ENCODE measurements at regions not wholly inside any gene's neighbourhood (a gene's known extent, or its start where the extent isn't known, plus 50 kb on each side); places are given as distances from the start of the nearest gene placed in this dataset.
"Not testable (repeated sequence)": the region's sequence is repeated elsewhere in the genome, so short reads cannot be mapped to it uniquely, and the experiment has no call there.

DNA sequence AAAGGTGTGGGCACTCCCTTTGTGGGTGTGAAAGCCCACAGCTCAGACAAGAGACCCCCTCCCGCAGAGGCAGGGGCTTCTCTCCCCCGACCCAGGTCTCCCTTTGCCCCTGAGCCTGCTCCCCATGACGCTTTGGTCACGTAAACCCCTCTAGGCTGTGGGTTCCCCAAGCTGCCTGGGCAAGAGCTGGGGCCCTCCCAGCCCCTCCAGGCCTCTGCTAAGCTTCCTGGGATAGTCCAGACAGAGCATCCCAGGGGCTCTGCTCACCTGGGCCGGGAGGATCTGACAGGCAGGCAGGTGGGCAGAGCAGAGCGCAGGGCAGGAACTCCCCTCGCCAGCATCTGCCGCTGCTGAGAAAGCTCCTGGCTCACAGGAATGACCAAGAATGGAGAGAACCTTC is 177.3 kb downstream of the BANP start:
- H3K4me1 ChIP-seq (replicated peaks): no peaks in the 10 kb centered on the region
- no peak overlapping the region for H3K4me3 ChIP-seq
- DNase-seq (ENCODE audit: low read depth in 1 of 2, low spot score in 2 of 2): no peak
- H3K36me3 ChIP-seq: no peaks in the 10 kb centered on the region
- H3K9me3 ChIP-seq (replicated peaks): no peaks in the 10 kb centered on the region
- H3K27ac ChIP-seq: no peak overlapping the region
- no peaks in the 10 kb centered on the region for H3K27me3 ChIP-seq (replicated peaks)

DNA sequence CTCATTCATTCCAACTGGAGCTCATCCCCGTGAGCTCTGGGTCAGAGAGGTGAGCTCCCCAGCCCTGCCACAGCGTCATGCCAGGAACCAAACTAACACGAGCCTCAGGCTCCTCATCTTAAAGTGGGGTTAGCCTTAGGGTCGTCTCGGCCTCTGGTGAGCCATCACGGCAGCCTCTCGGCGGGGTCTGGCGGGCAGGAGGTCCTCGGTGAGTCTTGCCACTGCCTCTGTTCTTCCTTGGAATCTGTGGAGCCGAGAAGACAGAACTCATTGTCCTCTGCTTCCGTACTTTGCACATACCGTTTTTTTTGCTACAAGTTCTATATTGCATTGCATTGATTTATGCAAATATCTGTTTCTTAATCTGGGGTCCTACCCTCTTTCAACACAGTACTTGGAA is 177.9 kb downstream of the BANP start:
- DNase-seq (ENCODE audit: low read depth in 1 of 2, low spot score in 2 of 2); H3K4me1 ChIP-seq (replicated peaks); H3K27ac ChIP-seq; H3K27me3 ChIP-seq (replicated peaks); H3K9me3 ChIP-seq (replicated peaks); H3K36me3 ChIP-seq; H3K4me3 ChIP-seq: not testable (repeated sequence)

DNA sequence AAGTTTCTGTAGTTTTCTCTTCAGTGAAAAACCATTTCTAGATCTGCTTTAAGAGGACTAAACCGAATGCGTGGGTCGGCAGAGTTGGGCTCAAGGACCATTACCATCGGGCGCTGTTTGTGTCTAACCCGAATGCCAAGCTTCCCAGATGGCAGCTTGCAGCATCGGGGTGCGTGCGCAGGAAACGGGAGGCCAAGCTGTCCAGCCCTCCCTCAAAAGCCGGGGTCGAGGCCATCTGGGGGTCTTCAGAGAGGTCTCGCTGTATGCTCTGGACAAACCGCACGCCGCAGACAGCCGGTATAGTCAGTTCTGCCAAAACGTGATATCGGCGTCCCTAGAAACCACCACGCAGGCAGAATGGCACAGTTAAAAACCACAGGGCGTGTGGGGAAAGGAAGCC is 178.8 kb downstream of the BANP start:
- no peaks in the 10 kb centered on the region for H3K9me3 ChIP-seq (replicated peaks)
- H3K27me3 ChIP-seq (replicated peaks): no peaks in the 10 kb centered on the region
- H3K4me1 ChIP-seq (replicated peaks): no peaks in the 10 kb centered on the region
- no peak for DNase-seq (ENCODE audit: low read depth in 1 of 2, low spot score in 2 of 2)
- no peaks in the 10 kb centered on the region for H3K36me3 ChIP-seq
- no peak overlapping the region for H3K27ac ChIP-seq
- H3K4me3 ChIP-seq: no peak overlapping the region

DNA sequence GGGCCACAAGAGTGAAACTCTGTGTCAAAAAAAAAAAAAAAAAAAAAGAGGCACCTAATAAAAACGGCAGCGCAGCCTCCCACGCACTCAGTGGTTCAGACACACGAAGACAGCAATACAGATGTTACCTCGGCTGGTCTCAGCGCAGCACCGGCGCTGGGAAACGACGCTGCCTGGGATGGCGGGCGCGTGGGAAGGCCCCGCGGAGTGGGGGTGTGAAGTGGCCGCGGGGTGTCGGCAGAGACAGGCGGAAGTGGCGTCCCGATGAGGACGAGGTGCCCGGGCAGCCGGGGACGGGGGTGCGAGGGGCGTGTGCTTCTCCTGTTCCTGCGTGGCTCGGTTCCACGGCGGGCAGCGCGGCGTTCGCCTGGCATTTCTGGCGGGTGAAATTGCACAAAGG is 179.4 kb downstream of the BANP start:
- no peak for DNase-seq (ENCODE audit: low read depth in 1 of 2, low spot score in 2 of 2)
- Histone ChIP-seq H3K27me3 (replicated peaks) (no peaks in the 10 kb centered on the region), H3K27ac (no peak overlapping the region), H3K4me1 (replicated peaks) (no peaks in the 10 kb centered on the region), H3K9me3 (replicated peaks) (no peaks in the 10 kb centered on the region), H3K36me3 (no peaks in the 10 kb centered on the region), H3K4me3 (no peak overlapping the region)

DNA sequence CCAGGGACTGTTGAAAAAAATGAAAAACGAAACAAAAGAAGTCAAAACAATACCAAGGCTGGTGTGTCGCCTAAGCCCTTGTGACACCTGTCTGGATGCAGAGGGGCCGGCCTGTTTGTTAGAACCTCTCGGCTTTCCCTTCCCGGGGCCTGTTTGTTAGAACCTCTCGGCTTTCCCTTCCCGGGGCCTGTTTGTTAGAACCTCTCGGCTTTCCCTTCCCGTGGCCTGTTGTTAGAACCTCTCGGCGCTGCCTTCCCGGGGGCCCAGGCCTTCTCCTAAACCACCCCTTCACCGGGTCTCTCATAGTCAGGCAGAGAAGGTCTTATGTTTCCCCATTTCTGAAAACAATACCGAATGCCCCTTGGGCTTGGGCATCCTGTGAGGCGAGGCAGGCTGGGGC is 180.0 kb downstream of the BANP start:
- H3K4me1 ChIP-seq (replicated peaks): no peaks in the 10 kb centered on the region
- no peak overlapping the region for H3K27ac ChIP-seq
- no peak overlapping the region for H3K4me3 ChIP-seq
- no peaks in the 10 kb centered on the region for H3K36me3 ChIP-seq
- H3K9me3 ChIP-seq (replicated peaks): no peaks in the 10 kb centered on the region
- no peak for DNase-seq (ENCODE audit: low read depth in 1 of 2, low spot score in 2 of 2)
- no peaks in the 10 kb centered on the region for H3K27me3 ChIP-seq (replicated peaks)

DNA sequence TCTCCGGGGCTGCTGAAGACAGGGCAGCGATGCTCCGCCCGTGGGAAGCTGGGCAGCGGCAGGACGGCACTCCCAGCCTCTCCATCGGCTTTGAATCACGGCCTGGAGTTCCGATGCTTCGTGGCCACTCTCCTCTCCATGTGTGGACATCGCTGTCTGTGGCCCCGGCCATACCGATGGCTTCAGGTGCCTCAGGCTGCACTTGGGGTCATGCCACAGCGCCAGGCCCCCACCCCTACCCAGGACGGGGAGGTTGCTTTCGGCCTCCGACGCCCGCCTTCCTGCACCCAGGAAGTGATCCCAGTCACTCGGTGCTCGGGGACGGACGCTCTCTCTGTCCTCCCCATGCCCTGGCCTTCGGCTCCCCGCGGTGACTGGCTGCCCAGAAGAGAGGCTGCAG is 180.7 kb downstream of the BANP start:
- H3K27me3 ChIP-seq (replicated peaks): no peaks in the 10 kb centered on the region
- H3K4me3 ChIP-seq: no peak overlapping the region
- no peak overlapping the region for H3K27ac ChIP-seq
- no peaks in the 10 kb centered on the region for H3K4me1 ChIP-seq (replicated peaks)
- no peaks in the 10 kb centered on the region for H3K9me3 ChIP-seq (replicated peaks)
- DNase-seq (ENCODE audit: low read depth in 1 of 2, low spot score in 2 of 2): no peak
- H3K36me3 ChIP-seq: 0 out of 2 replicates have a peak, but pooled peaks cover under 1% of the 10 kb centered on the region

DNA sequence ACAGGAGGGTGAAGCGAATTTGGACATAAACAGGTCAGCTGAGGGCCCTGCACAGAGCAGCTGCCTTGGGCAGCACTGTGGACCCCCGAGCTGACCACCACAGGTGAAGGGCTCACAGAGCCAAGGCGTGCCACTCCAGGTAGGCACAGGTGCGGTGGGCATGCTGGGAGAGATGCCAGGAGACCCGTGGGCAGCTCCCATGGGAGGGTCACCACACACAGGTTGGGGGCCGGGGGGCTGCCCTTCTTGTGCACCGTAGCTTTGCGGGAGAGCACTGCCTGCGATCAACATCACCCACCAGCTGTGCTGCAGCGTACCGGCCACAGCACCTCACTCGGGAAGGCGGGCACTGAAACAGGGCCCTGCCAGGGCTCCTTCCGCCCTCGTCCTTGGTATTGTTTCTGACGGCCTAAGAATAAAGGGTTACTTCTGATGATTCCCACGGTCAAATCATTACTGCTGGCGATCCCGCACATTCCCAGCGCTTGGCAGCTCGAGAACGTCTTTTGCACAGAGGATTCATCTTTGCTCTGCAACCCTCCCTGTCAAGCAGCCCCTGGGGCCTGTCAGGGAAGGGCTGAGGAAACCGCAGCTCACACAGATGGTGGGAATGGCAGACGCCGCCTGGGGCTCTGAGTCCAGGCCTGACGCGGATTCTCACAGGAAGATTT is 181.7 kb downstream of the BANP start:
- no peaks in the 10 kb centered on the region for H3K27me3 ChIP-seq (replicated peaks)
- no peak overlapping the region for H3K4me3 ChIP-seq
- 0 out of 2 replicates have a peak, but pooled peaks cover 3% of the 10 kb centered on the region for H3K36me3 ChIP-seq
- no peaks in the 10 kb centered on the region for H3K4me1 ChIP-seq (replicated peaks)
- no peak overlapping the region for H3K27ac ChIP-seq
- no peaks in the 10 kb centered on the region for H3K9me3 ChIP-seq (replicated peaks)
- no peak for DNase-seq (ENCODE audit: low read depth in 1 of 2, low spot score in 2 of 2)

DNA sequence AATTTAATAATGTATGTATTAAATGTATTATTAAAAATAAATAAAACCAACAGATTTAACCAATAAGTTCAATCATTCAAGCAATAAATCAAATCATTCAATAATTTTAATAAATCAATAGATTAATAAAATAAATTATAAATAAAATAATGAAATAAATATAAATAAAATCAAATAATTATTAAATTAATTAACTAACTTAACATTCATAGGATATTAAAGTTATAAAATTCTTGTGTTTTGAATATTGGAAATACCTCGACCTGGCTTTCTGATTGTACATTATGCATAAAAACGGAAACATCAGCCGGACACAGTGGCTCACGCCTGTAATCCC is 182.2 kb downstream of the BANP start:
- Histone ChIP-seq H3K4me1 (replicated peaks) (no peaks in the 10 kb centered on the region), H3K27me3 (replicated peaks) (no peaks in the 10 kb centered on the region), H3K27ac (no peak overlapping the region), H3K4me3 (no peak overlapping the region), H3K36me3 (0 out of 2 replicates have a peak, but pooled peaks cover 3% of the 10 kb centered on the region), H3K9me3 (replicated peaks) (no peaks in the 10 kb centered on the region)
- no peak for DNase-seq (ENCODE audit: low read depth in 1 of 2, low spot score in 2 of 2)

DNA sequence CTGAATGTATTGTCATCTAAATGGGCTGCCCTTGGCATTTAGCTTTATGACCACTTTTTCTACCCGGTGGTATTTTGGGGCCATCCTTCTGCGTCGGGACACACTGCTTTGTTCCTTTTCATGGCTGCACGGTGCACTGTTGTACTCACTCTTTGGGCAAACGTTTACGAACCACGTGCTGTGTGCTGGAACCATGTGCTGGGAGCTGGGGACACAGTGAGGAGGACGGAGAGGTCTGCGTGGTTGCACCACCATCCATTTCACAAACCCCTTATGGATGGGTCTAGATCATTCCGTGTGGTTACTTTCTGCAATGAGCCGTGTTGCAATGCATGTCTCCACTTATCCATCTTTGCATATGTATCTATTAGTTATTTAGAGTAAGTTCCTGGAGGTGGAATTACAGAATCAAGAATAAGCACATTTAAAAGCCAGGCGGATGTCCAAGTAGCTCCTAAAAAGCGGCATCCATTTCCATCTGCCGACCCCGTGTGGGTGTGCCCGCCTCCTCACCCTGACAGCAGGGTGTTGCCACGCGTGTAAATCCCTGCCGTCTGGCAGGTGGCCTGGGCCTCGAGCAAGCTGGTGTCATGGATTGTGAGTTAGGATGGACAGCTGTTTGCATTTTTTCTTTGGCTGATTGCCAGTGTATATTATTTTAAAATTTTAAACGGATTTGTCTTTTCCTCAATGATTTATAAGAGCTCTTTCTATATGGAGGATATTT is 183.1 kb downstream of the BANP start:
- not testable (repeated sequence) for H3K27ac ChIP-seq; H3K36me3 ChIP-seq; H3K27me3 ChIP-seq (replicated peaks); H3K4me1 ChIP-seq (replicated peaks); DNase-seq (ENCODE audit: low read depth in 1 of 2, low spot score in 2 of 2); H3K4me3 ChIP-seq; H3K9me3 ChIP-seq (replicated peaks)

DNA sequence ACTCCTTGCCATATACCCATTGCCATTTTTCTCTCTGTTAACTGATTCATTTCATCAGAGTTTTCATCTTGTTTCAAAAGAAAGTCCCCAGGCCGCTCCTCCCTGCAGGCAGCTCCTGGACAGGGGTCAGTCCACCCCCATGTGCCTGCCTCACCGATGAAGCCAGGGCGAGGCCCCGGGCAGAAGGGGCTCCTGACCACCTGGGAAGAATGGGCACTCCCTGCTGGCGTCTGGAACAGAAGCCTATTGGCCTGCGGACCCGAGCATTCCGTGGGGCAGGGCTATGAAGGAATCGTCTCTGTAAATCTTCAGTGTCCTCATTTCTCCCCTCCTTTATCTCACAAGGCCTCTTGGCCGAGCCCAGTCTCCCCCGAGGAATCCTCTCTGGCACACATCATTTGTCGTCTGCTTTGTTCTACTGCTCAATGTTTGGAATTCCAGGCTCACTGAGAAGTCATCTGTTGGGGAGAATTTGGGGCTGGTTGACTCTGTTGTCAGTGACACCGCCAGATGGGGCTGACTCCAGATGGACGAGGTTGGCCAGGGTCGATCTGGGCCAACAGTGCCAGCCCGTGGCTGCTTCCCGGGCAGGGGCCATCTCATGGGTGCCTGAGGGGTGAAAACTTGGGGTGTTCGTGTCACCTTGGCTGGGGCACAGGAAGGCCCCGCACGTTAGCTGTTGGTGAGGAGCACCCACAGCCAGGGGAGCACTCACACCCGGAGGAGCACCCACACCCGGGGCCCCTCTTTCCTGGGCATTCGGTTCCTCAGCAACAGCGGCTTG is 183.9 kb downstream of the BANP start:
- H3K9me3 ChIP-seq (replicated peaks); H3K4me3 ChIP-seq; H3K27ac ChIP-seq; DNase-seq (ENCODE audit: low read depth in 1 of 2, low spot score in 2 of 2); H3K27me3 ChIP-seq (replicated peaks); H3K36me3 ChIP-seq; H3K4me1 ChIP-seq (replicated peaks): not testable (repeated sequence)

DNA sequence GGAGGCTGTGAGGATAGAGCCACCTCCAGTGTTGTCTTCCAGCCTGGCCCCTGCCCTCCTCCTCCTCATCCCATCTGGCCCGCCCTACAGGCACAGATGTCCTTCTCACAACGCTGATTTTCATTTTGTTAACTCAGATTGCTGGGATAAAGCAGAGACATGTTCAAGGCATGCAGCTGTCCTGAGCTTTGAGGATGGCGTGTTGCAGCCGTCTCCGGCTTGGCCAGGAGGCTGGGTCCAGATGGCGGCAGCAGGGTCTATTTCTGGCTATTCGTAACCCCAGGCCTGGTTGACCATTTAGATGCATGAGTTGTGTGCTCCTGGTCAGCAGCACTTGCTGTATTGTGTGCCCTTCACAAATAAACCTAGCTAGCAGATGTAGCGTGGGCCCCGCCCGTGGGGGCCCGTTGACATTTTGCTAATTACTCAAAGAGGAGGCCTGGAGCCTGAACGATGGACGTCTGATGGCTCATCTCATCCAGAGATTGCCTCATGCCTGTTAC is 185.0 kb downstream of the BANP start:
- not testable (repeated sequence) for DNase-seq (ENCODE audit: low read depth in 1 of 2, low spot score in 2 of 2); H3K9me3 ChIP-seq (replicated peaks); H3K27me3 ChIP-seq (replicated peaks); H3K27ac ChIP-seq; H3K4me1 ChIP-seq (replicated peaks); H3K4me3 ChIP-seq; H3K36me3 ChIP-seq

DNA sequence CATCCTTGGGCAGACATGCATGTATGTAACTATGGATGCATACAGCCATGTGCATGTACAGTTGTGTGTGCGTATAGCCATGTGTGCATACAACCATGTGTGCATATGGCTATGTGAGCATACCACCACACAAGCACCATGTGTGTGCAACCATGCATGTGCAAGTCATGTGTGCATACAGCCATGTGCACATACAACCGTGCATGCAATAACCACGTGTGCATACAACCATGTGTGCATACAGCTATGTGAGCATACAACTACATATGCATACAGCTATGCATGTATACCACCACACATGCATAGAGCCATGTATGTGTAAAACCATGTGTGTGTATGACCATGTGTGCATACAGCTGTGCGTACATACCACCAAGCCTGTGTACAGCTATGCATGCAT is 185.7 kb downstream of the BANP start:
- not testable (repeated sequence) for DNase-seq (ENCODE audit: low read depth in 1 of 2, low spot score in 2 of 2); H3K9me3 ChIP-seq (replicated peaks); H3K4me1 ChIP-seq (replicated peaks); H3K36me3 ChIP-seq; H3K4me3 ChIP-seq; H3K27me3 ChIP-seq (replicated peaks); H3K27ac ChIP-seq

DNA sequence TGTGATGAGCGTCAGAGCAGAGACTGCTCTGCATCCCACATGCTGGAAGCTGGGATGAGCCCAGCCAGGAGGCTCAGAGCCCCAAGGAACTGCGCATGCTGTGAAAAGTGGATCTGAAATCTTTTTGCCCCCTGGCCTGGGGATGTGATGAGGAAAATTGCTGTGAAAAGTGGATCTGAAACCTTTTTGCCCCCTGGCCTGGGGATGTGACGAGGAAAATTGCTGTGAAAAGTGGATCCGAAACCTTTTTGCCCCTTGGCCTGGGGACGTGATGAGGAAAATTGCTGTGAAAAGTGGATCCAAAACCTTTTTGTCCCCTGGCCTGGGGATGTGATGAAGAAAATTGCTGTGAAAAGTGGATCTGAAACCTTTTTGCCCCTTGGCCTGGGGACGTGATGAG is 187.9 kb downstream of the BANP start:
- H3K4me3 ChIP-seq; H3K4me1 ChIP-seq (replicated peaks); H3K36me3 ChIP-seq; H3K27me3 ChIP-seq (replicated peaks); H3K27ac ChIP-seq; DNase-seq (ENCODE audit: low read depth in 1 of 2, low spot score in 2 of 2); H3K9me3 ChIP-seq (replicated peaks): not testable (repeated sequence)

DNA sequence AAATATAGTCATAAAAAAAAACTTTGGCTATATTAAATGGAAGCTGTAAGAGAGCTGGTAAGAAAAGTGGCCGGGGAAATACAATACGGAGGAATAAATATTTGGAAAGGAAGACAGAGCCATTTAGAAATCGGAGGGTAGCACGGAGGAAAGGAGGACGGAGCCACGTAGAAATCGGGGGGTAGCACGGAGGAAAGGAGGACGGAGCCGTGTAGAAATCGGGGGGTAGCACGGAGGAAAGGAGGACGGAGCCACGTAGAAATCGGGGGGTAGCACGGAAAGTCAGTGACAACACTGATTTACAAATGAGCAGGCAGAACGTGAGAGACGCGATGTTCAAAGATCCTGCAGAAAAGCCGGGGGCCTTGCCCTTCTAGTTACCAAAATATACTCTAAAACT is 189.0 kb downstream of the BANP start:
- not testable (repeated sequence) for H3K4me3 ChIP-seq; H3K27me3 ChIP-seq (replicated peaks); H3K4me1 ChIP-seq (replicated peaks); H3K36me3 ChIP-seq; H3K9me3 ChIP-seq (replicated peaks); H3K27ac ChIP-seq
- peak; percentile 64 to 92 for DNase-seq (ENCODE audit: low read depth in 1 of 2, low spot score in 2 of 2)

All from SJSA1 (cell line).